Activated CD8-positive, alpha-beta memory T cell treated with anti-CD3 and anti-CD28 coated beads for 24 hours (primary cell): ENCODE measurements at regions not wholly inside any gene's neighbourhood (a gene's known extent, or its start where the extent isn't known, plus 50 kb on each side); places are given as distances from the start of the nearest gene placed in this dataset.
"Not testable (repeated sequence)": the region's sequence is repeated elsewhere in the genome, so short reads cannot be mapped to it uniquely, and the experiment has no call there.

Experiments used
- DNase-seq: peaks from one replicate; pipeline ENCODE4 v3.0.0-alpha.2; 2020

GRCh38 chr11:128151338-128151737 lies 436.0 kb downstream of the ETS1 start:
- DNase-seq, result no peak

GRCh38 chr11:128148208-128148607 lies 439.1 kb downstream of the ETS1 start:
- no peak for DNase-seq

GRCh38 chr11:128146926-128147605 lies 440.3 kb downstream of the ETS1 start:
- no peak for DNase-seq

GRCh38 chr11:128140293-128140692 lies 447.1 kb downstream of the ETS1 start:
- not testable (repeated sequence) for DNase-seq

- no peak for DNase-seq
Observed at GRCh38 chr11:128135451-128135850, 451.9 kb downstream of the ETS1 start.

GRCh38 chr11:128133501-128133900 lies 453.9 kb downstream of the ETS1 start:
- DNase-seq, result no peak

GRCh38 chr11:128130052-128130451 lies 457.3 kb downstream of the ETS1 start:
- no peak for DNase-seq

- no peak for DNase-seq
Observed at GRCh38 chr11:128125723-128126122, 461.6 kb downstream of the ETS1 start.

- DNase-seq, result no peak
Observed at GRCh38 chr11:128116885-128117284, 470.5 kb downstream of the ETS1 start.

GRCh38 chr11:128116447-128116846 lies 470.9 kb downstream of the ETS1 start:
- no peak for DNase-seq

GRCh38 chr11:128105950-128106349 lies 481.4 kb downstream of the ETS1 start:
- DNase-seq, result no peak

GRCh38 chr11:128105511-128105910 lies 481.8 kb downstream of the ETS1 start:
- no peak for DNase-seq

- no peak for DNase-seq
Observed at GRCh38 chr11:128103278-128103873, 484.0 kb downstream of the ETS1 start.

- no peak for DNase-seq
Observed at GRCh38 chr11:128098781-128099180, 488.6 kb downstream of the ETS1 start.

GRCh38 chr11:128095466-128095981 lies 491.8 kb downstream of the ETS1 start:
- no peak for DNase-seq

GRCh38 chr11:128093689-128094088 lies 493.7 kb downstream of the ETS1 start:
- DNase-seq, result no peak

- DNase-seq, result no peak
Observed at GRCh38 chr11:128089962-128090361, 497.4 kb downstream of the ETS1 start.

- DNase-seq, result no peak
Observed at GRCh38 chr11:128086794-128087193, 500.6 kb downstream of the ETS1 start.

- DNase-seq, result no peak
Observed at GRCh38 chr11:128085276-128085675, 502.1 kb downstream of the ETS1 start.

GRCh38 chr11:128082574-128082973 lies 504.8 kb downstream of the ETS1 start:
- DNase-seq, result no peak

- DNase-seq, result no peak
Observed at GRCh38 chr11:128069665-128070064, 517.7 kb downstream of the ETS1 start.

GRCh38 chr11:128067780-128068179 lies 519.6 kb downstream of the ETS1 start:
- DNase-seq, result no peak

- DNase-seq, result no peak
Observed at GRCh38 chr11:128066399-128066798, 521.0 kb downstream of the ETS1 start.

GRCh38 chr11:128061281-128061871 lies 526.0 kb downstream of the ETS1 start:
- DNase-seq, result no peak
